Common myeloid progenitor, CD34-positive (primary cell): ENCODE measurements at regions not wholly inside any gene's neighbourhood (a gene's known extent, or its start where the extent isn't known, plus 50 kb on each side); places are given as distances from the start of the nearest gene placed in this dataset.

Experiments
- CTCF ChIA-PET: fragments of 350-600 bp; sonication (Branson Sonifier 250); formaldehyde crosslinking; loops from one replicate; lab custom pipeline; 2021; ENCODE audit warnings: antibody characterized with exemption; lab: Charles Lee
- POLR2A ChIA-PET: fragments of 350-600 bp; sonication (Branson Sonifier 250); formaldehyde crosslinking; loops from one replicate; lab custom pipeline; 2021; ENCODE audit warnings: antibody characterized with exemption; lab: Charles Lee
- DNase-seq, 3 donors: peaks; one replicate each; pipeline versions ENCODE4 v3.0.0 to v3.0.0-alpha.2; 2013
- H3K27ac ChIP-seq, 2 experiments: 1 replicate in 1 of 2; 2 replicates in 1 of 2; pipeline ENCODE4 v1.7.0; 2013; ENCODE audit warnings: inconsistent platforms in 2 of 2, low read length in 2 of 2, mild to moderate bottlenecking in 2 of 2, low read depth in 1 of 2, moderate library complexity in 1 of 2; ENCODE audit not compliant: severe bottlenecking in 2 of 2, insufficient read depth in 1 of 2, poor library complexity in 1 of 2
- H3K27me3 ChIP-seq, 5 experiments: replicated peaks in 2 of 5; 1 replicate in 3 of 5; 2 replicates in 2 of 5; pipeline versions ENCODE4 v1.6.1 to v1.7.0; 2013; ENCODE audit warnings: low read length in 4 of 5, mild to moderate bottlenecking in 2 of 5, moderate library complexity in 2 of 5, inconsistent platforms in 1 of 5; ENCODE audit not compliant: insufficient read depth in 5 of 5, control insufficient read depth in 4 of 5
- H3K36me3 ChIP-seq, 4 experiments: 1 replicate in 2 of 4; 2 replicates in 2 of 4; pipeline versions ENCODE4 v1.6.1 to v1.7.0; 2013; ENCODE audit warnings: low read length in 3 of 4, control low read depth in 1 of 4, mild to moderate bottlenecking in 1 of 4; ENCODE audit not compliant: control insufficient read depth in 4 of 4, insufficient read depth in 4 of 4
- H3K4me1 ChIP-seq, 4 experiments: 1 replicate in 3 of 4; 2 replicates in 1 of 4; pipeline versions ENCODE4 v1.6.1 to v1.7.1; 2013; ENCODE audit warnings: low read length in 3 of 4, mild to moderate bottlenecking in 3 of 4, control low read depth in 1 of 4, inconsistent platforms in 1 of 4, moderate library complexity in 1 of 4; ENCODE audit not compliant: control insufficient read depth in 4 of 4, insufficient read depth in 4 of 4; ENCODE audit errors: control extremely low read depth in 1 of 4
- H3K4me3 ChIP-seq, 7 experiments: 1 replicate in 4 of 7; 2 replicates in 3 of 7; pipeline versions ENCODE4 v1.5.1 to v1.7.0; 2013; ENCODE audit warnings: mild to moderate bottlenecking in 7 of 7, low read length in 6 of 7, moderate library complexity in 6 of 7, inconsistent platforms in 2 of 7, low read depth in 2 of 7, control low read depth in 1 of 7; ENCODE audit not compliant: insufficient read depth in 4 of 7, control insufficient read depth in 1 of 7; ENCODE audit errors: extremely low read depth in 1 of 7
- H3K9me3 ChIP-seq, 5 experiments: 1 replicate in 4 of 5; 2 replicates in 1 of 5; pipeline versions ENCODE4 v1.6.1 to v1.7.1; 2013; ENCODE audit warnings: low read length in 4 of 5, mild to moderate bottlenecking in 2 of 5, inconsistent platforms in 1 of 5, low read depth in 1 of 5, moderate library complexity in 1 of 5; ENCODE audit not compliant: control insufficient read depth in 4 of 5, insufficient read depth in 2 of 5; ENCODE audit errors: control extremely low read depth in 1 of 5
- whole genome bisulfite sequencing: methylation state at CpG from one replicate; pipeline ENCODE4 v1.1.5; 2013; ENCODE audit not compliant: insufficient coverage; 5-methylcytosine and 5-hydroxymethylcytosine counted together

DNA sequence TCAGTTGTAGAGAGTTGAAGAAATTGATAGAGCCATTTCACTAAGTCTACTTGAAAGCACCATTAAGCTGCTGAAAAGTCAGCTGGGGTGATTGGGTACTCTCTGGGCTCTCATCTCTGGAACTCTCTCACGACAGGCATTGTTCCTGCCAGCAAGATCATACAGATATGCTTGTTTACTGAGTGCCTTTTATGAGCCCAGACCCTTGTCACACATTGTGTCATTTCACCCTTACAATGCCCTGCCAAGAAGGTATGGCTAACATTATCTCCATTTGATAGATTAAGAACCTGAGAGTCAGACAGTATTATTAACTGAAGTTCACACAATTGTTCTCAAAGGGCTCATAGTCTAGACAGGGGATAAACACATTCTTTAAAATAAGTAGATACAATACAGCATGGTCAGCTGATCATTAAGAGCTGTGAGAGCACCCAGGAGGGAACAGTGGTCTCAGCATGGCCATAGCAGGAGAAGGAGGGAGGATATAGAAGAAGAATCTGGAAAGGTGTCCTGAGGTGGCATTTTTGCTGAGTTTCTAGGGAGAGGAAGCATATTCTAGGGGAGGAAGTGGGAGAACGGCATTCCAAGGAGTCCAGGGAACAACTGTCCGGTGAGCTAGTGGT is 580.5 kb downstream of the INSC start:
- H3K4me1 ChIP-seq = no peaks in the 10 kb centered on the region
- H3K27ac ChIP-seq = no peak overlapping the region
- H3K9me3 ChIP-seq = peaks cover 0 to 2% (median 0%) of the 10 kb centered on the region in 5 experiments
- POLR2A ChIA-PET = no interaction called here
- CTCF ChIA-PET = no interaction called here
- H3K4me3 ChIP-seq = no peak overlapping the region
- WGBS = 33% methylated on average over 2 of the region's 3 CpGs
- peaks cover 0 to 4% (median 0%) of the 10 kb centered on the region in 5 experiments for H3K27me3 ChIP-seq
- H3K36me3 ChIP-seq = no peaks in the 10 kb centered on the region
- no peak for DNase-seq

DNA sequence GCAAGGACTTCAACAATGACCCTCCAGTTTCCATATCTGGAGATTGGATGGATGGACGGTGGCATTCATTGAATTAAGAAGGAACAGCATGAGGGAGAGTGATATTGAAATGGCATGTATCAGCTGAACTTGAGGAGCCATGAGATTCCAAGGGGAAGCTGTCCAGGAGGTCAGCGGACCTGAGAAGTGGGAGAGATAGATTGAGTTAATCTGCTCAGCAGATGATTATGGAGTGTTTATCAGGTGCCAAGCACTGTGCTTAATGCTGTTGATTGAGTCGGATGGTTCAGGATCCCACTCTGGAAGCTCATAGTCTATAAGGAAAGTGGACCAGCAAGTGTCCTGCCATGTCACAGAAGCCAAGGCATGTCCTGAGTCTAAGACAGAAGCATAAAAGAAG is 581.3 kb downstream of the INSC start:
- CTCF ChIA-PET = no interaction called here
- peaks cover 0 to 4% (median 0%) of the 10 kb centered on the region in 5 experiments for H3K27me3 ChIP-seq
- H3K9me3 ChIP-seq = peaks cover 0 to 2% (median 0%) of the 10 kb centered on the region in 5 experiments
- no peak for DNase-seq
- no peak overlapping the region for H3K4me3 ChIP-seq
- POLR2A ChIA-PET = no interaction called here
- 72% methylated on average over 3 of the region's 3 CpGs for WGBS
- no peak overlapping the region for H3K27ac ChIP-seq
- no peaks in the 10 kb centered on the region for H3K36me3 ChIP-seq
- H3K4me1 ChIP-seq = no peaks in the 10 kb centered on the region

DNA sequence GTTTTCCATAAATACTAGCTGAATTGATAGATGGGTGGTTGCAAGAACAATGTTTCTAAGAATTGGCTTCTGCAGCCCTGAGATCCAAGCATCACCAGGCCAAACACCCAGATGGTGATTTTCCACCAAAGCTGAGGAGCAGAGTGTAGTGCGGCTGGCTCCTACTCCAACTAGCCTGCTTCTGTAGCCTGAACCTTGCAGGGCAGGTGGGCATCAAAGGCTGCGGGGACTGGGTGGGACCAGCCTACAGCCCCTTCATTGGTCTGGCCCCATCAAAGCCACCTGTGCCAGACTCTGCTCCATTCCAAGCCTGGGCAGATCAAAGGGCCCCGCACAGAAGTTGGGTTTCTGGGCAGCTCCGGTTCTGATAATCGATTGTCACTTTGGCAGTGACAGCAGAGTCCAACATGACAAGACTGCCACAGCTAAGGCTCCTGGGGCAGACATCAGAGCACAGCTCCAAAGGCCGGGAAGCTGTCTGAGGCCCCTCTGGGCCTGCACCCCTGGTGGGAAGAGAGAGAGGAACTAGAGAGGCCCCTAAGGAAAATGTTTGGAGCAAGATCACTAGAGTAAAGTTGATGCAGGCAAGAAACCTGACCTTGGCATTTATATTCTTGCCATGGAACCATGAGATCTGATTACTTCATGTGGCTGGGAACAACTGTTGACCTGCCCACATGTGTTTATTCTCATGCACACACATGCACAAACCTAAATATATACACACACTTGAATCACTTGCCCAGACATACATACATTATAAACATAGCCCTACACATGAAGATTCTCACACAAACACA is 582.9 kb downstream of the INSC start:
- CTCF ChIA-PET = no interaction called here
- 97% methylated on average over 6 of the region's 6 CpGs for WGBS
- POLR2A ChIA-PET = no interaction called here

DNA sequence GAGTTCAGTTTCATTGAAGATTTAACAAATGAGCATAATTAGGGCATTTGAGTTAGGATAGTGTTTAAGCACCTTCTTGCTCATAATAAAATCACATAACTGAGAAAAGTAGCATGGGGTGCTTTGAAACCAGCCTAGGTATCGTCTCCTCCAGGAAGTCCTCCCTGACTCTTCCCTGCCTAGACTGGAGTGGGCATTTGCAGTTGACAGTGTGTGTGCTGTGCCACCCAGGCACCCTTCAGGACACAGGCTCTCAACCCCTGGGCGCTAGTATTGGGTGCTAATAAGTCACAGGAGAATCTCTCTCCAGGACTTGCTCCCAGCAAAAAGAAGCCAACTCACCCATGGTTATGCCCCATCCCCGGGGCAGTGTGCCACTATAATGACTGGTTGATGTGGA is 584.1 kb downstream of the INSC start:
- 100% methylated on average over 1 of the region's 3 CpGs for WGBS
- ChIA-PET POLR2A (no interaction called here), CTCF (no interaction called here)
- no peak for DNase-seq
- Histone ChIP-seq H3K36me3 (no peaks in the 10 kb centered on the region), H3K27me3 (peaks cover 0 to 1% (median 0%) of the 10 kb centered on the region in 5 experiments), H3K27ac (no peak overlapping the region), H3K9me3 (peaks cover 0 to 2% (median 0%) of the 10 kb centered on the region in 5 experiments), H3K4me3 (no peak overlapping the region), H3K4me1 (no peaks in the 10 kb centered on the region)

More for the DNA sequence above, 582.9 kb downstream of the INSC start:
- Histone ChIP-seq H3K36me3 (no peaks in the 10 kb centered on the region), H3K9me3 (peaks cover 0 to 2% (median 0%) of the 10 kb centered on the region in 5 experiments), H3K27me3 (peaks cover 0 to 1% (median 0%) of the 10 kb centered on the region in 5 experiments), H3K4me3 (no peak overlapping the region), H3K27ac (no peak overlapping the region), H3K4me1 (no peaks in the 10 kb centered on the region)
- DNase-seq = no peak

DNA sequence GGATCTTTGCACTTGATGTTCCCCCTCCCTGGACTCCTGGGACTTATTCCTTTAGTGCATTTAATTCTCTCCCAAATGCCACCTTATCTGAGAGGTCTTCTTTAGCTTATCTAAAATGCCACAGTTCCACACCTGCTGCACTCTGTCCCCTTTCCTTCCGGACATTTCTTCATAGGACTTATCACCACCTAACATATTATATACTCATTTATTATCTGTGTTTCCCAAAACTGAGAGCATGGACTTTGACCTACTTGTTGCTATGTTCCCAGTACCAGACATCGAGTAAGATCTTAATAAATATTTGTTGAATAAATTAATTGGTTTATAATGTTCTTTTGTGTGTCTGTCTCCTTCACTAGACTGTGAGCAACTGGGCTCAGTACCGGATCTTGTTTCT is 585.3 kb downstream of the INSC start:
- WGBS = 100% methylated on average over 2 of the region's 3 CpGs
- CTCF ChIA-PET = no interaction called here
- no peaks in the 10 kb centered on the region for H3K4me1 ChIP-seq
- no peak overlapping the region for H3K4me3 ChIP-seq
- H3K27me3 ChIP-seq = no peaks in the 10 kb centered on the region
- H3K9me3 ChIP-seq = peaks cover 0 to 6% (median 0%) of the 10 kb centered on the region in 5 experiments
- H3K27ac ChIP-seq = no peak overlapping the region
- POLR2A ChIA-PET = no interaction called here
- H3K36me3 ChIP-seq = no peaks in the 10 kb centered on the region
- no peak for DNase-seq

DNA sequence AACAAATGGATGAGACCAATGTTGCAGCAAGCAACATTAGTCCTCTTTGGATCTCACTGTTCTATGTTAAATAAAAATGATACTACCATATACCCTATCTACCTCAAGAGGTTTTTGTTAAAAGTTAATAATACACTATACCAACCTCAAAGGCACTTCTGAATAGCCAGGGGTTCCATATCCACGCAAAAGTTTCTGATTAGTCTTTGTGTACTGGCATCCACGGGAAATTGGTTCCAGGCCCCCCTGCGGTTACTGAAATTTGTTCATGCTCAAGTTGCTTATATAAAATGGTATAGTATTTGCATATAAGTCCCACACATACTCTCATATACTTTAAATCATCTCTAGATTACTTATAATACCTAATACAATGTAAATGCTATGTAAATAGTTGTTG is 585.7 kb downstream of the INSC start:
- Histone ChIP-seq H3K27me3 (no peaks in the 10 kb centered on the region), H3K4me1 (no peaks in the 10 kb centered on the region), H3K9me3 (peaks cover 0 to 8% (median 0%) of the 10 kb centered on the region in 5 experiments), H3K36me3 (no peaks in the 10 kb centered on the region), H3K27ac (no peak overlapping the region), H3K4me3 (no peak overlapping the region)
- ChIA-PET POLR2A (no interaction called here), CTCF (no interaction called here)
- no peak for DNase-seq
- WGBS = no CpG with 5 or more reads among the region's 3 CpGs

DNA sequence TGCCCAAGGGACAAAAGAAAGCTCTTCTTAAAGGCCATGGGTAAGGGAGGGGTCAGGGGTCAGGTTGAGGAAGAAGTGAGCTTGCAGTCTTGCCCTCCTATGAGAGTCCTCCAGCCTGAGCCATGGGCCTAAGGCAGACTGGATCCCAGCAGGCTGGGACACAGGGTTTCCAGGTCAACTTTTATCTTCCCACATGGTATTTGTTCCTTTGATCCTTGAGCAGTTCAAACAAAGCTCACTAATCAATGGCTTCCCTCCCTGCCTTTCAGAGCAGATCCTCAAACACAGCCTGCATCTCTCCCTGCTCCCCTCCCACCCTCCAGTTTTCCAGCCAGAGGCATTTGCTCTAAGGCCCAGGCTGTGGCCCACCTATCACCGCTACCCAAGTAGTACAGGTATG is 589.3 kb downstream of the INSC start:
- H3K27me3 ChIP-seq = no peaks in the 10 kb centered on the region
- no peaks in the 10 kb centered on the region for H3K4me1 ChIP-seq
- WGBS = 100% methylated on average over 1 of the region's 1 CpG
- no peaks in the 10 kb centered on the region for H3K36me3 ChIP-seq
- H3K9me3 ChIP-seq = peaks cover 0 to 6% (median 0%) of the 10 kb centered on the region in 5 experiments
- POLR2A ChIA-PET = no interaction called here
- no peak overlapping the region for H3K4me3 ChIP-seq
- no peak for DNase-seq
- H3K27ac ChIP-seq = no peak overlapping the region
- CTCF ChIA-PET = no interaction called here
